ENCODE measurements at regions not wholly inside any gene's neighbourhood (a gene's known extent, or its start where the extent isn't known, plus 50 kb on each side); places are given as distances from the start of the nearest gene placed in this dataset.

GRCh38 chr6:40959781-40960327 is 79.2 kb downstream of the UNC5CL start:
- no peak overlapping the region for H3K27ac ChIP-seq
- no peaks in the 10 kb centered on the region for H3K36me3 ChIP-seq
- H3K4me1 ChIP-seq: peaks cover 0 to 4% (median 0%) of the 10 kb centered on the region in 4 donors
- ATAC-seq (ENCODE audit: low FRiP score in 2 of 2) (no peak), DNase-seq (no peak)
- H3K27me3 ChIP-seq: no peaks in the 10 kb centered on the region
- H3K4me3 ChIP-seq: no peak overlapping the region
- TF ChIP-seq POLR2A (IDR thresholded peaks at IDR 0.05) (no peak), POLR2AphosphoS5 (IDR thresholded peaks at IDR 0.05) (no peak), CTCF (IDR thresholded peaks at IDR 0.05) (no peak), EP300 (IDR thresholded peaks at IDR 0.05) (no peak)
- H3K9me3 ChIP-seq: no peaks in the 10 kb centered on the region
- WGBS, 2 donors: 97 to 100% methylated on average over 2 of the region's 2 CpGs

GRCh38 chr6:40958738-40959137 is 80.3 kb downstream of the UNC5CL start:
- Histone ChIP-seq H3K27ac (no peak overlapping the region), H3K36me3 (no peaks in the 10 kb centered on the region), H3K4me3 (no peak overlapping the region), H3K27me3 (no peaks in the 10 kb centered on the region), H3K4me1 (peaks cover 0 to 4% (median 0%) of the 10 kb centered on the region in 4 donors), H3K9me3 (no peaks in the 10 kb centered on the region)
- no peak for DNase-seq
- ATAC-seq (ENCODE audit: low FRiP score in 2 of 2): no peak
- 91 to 92% methylated on average over 1 of the region's 1 CpG for WGBS, 2 donors
- TF ChIP-seq CTCF (IDR thresholded peaks at IDR 0.05) (no peak), EP300 (IDR thresholded peaks at IDR 0.05) (no peak), POLR2AphosphoS5 (IDR thresholded peaks at IDR 0.05) (no peak), POLR2A (IDR thresholded peaks at IDR 0.05) (no peak)

- Histone ChIP-seq H3K4me1 (peaks cover 0 to 4% (median 0%) of the 10 kb centered on the region in 4 donors), H3K27ac (no peak overlapping the region), H3K36me3 (no peaks in the 10 kb centered on the region), H3K27me3 (no peaks in the 10 kb centered on the region), H3K4me3 (no peak overlapping the region), H3K9me3 (no peaks in the 10 kb centered on the region)
- 71 to 79% methylated on average over 4 of the region's 4 CpGs for WGBS, 2 donors
- TF ChIP-seq POLR2A (IDR thresholded peaks at IDR 0.05): no peak
- TF ChIP-seq EP300 (IDR thresholded peaks at IDR 0.05): no peak
- no peak for TF ChIP-seq POLR2AphosphoS5 (IDR thresholded peaks at IDR 0.05)
- no peak for TF ChIP-seq CTCF (IDR thresholded peaks at IDR 0.05)
- ATAC-seq (ENCODE audit: low FRiP score in 2 of 2): no peak
- DNase-seq: no peak
Observed at GRCh38 chr6:40957616-40958492, 81.2 kb downstream of the UNC5CL start.

- H3K4me1 ChIP-seq: peaks cover 0 to 4% (median 0%) of the 10 kb centered on the region in 4 donors
- WGBS, 2 donors: 82% methylated on average over 2 of the region's 2 CpGs
- TF ChIP-seq CTCF (IDR thresholded peaks at IDR 0.05) (no peak), POLR2A (IDR thresholded peaks at IDR 0.05) (no peak), POLR2AphosphoS5 (IDR thresholded peaks at IDR 0.05) (no peak), EP300 (IDR thresholded peaks at IDR 0.05) (no peak)
- no peak overlapping the region for H3K27ac ChIP-seq
- DNase-seq: no peak
- H3K9me3 ChIP-seq: no peaks in the 10 kb centered on the region
- no peak overlapping the region for H3K4me3 ChIP-seq
- no peaks in the 10 kb centered on the region for H3K36me3 ChIP-seq
- H3K27me3 ChIP-seq: no peaks in the 10 kb centered on the region
- no peak for ATAC-seq (ENCODE audit: low FRiP score in 2 of 2)
Observed at GRCh38 chr6:40956936-40957335, 82.1 kb downstream of the UNC5CL start.
